Right lobe of liver (tissue), 4 donors: ENCODE measurements at regions not wholly inside any gene's neighbourhood (a gene's known extent, or its start where the extent isn't known, plus 50 kb on each side); places are given as distances from the start of the nearest gene placed in this dataset.

Experiments used
- POLR2A ChIP-seq: fragments of 450-650 bp; IDR thresholded peaks from one replicate; pipeline ENCODE4 v1.6.1; 2017; ENCODE audit warnings: antibody characterized with exemption, mild to moderate bottlenecking
- TF ChIP-seq, protein P1 (sequence below), 4 donors: fragments of 200-600 bp in 3 of 4; fragments of 450-650 bp in 1 of 4; IDR thresholded peaks; one replicate each; pipeline versions ENCODE4 v1.5.1 to v1.8.0; 2016 to 2022; ENCODE audit warnings: antibody characterized with exemption in 4 of 4, mild to moderate bottlenecking in 2 of 4
- donor health status: DM: no; HTN: no; CAD: no.
- donor health status: DM: no; HTN: no; CAD: no.
- donor health status: DM: no; HTN: yes; CAD: no.

DNA sequence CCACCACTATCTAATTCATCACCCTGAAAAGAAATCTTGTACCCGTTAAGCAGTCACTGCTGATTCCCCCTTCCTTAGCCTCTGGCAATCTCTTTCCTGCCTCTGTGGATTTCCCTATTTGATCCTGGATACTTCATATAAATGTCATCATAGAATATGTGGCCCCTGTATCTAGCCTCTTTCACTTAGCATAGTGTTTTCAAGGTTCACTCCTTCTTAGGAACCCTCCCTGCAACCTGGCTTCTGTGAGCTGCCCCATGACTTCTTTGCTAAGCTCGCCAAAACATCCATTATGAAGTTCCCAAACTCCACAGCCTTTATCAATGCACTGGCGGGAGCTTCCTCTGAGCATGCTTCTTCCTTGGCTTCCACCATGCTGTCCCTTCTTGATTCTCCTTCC is 70.8 kb upstream of the PDZD8 start:
- TF ChIP-seq, protein P1, sequence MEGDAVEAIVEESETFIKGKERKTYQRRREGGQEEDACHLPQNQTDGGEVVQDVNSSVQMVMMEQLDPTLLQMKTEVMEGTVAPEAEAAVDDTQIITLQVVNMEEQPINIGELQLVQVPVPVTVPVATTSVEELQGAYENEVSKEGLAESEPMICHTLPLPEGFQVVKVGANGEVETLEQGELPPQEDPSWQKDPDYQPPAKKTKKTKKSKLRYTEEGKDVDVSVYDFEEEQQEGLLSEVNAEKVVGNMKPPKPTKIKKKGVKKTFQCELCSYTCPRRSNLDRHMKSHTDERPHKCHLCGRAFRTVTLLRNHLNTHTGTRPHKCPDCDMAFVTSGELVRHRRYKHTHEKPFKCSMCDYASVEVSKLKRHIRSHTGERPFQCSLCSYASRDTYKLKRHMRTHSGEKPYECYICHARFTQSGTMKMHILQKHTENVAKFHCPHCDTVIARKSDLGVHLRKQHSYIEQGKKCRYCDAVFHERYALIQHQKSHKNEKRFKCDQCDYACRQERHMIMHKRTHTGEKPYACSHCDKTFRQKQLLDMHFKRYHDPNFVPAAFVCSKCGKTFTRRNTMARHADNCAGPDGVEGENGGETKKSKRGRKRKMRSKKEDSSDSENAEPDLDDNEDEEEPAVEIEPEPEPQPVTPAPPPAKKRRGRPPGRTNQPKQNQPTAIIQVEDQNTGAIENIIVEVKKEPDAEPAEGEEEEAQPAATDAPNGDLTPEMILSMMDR (IDR thresholded peaks at IDR 0.05): no peak
- no peak for TF ChIP-seq POLR2A
